T1000 (cell line): ENCODE measurements at regions not wholly inside any gene's neighbourhood (a gene's known extent, or its start where the extent isn't known, plus 50 kb on each side); places are given as distances from the start of the nearest gene placed in this dataset.

ENCODE experiments used
- DNase-seq: peaks from one replicate; lab custom pipeline; 2025; ENCODE audit warnings: mixed read lengths; lab: John Stamatoyannopoulos, UW

- no peak for DNase-seq
These were observed 100.7 kb upstream of the RTL1 start for GRCh38 chr14:101004176-101004575.

GRCh38 chr14:101004954-101005353, 101.4 kb upstream of the RTL1 start:
- DNase-seq, result no peak

GRCh38 chr14:101005447-101005846, 101.9 kb upstream of the RTL1 start:
- DNase-seq, result no peak

GRCh38 chr14:101006008-101006407, 102.5 kb upstream of the RTL1 start:
- no peak for DNase-seq

GRCh38 chr14:101007004-101007614, 103.6 kb upstream of the RTL1 start:
- DNase-seq, result no peak

GRCh38 chr14:101007765-101008164, 104.2 kb upstream of the RTL1 start:
- no peak for DNase-seq

- DNase-seq, result no peak
These were observed 104.7 kb upstream of the RTL1 start for GRCh38 chr14:101008196-101008595.

GRCh38 chr14:101008631-101009336, 105.3 kb upstream of the RTL1 start:
- DNase-seq, result no peak

- no peak for DNase-seq
These were observed 106.0 kb upstream of the RTL1 start for GRCh38 chr14:101009531-101009930.

GRCh38 chr14:101010293-101010692, 106.8 kb upstream of the RTL1 start:
- DNase-seq, result no peak

- no peak for DNase-seq
These were observed 107.3 kb upstream of the RTL1 start for GRCh38 chr14:101010835-101011234.

- DNase-seq, result no peak
These were observed 113.7 kb upstream of the RTL1 start for GRCh38 chr14:101017209-101017608.

- no peak for DNase-seq
These were observed 114.5 kb upstream of the RTL1 start for GRCh38 chr14:101017806-101018560.

GRCh38 chr14:101018561-101019290, 115.2 kb upstream of the RTL1 start:
- no peak for DNase-seq

- no peak for DNase-seq
These were observed 116.0 kb upstream of the RTL1 start for GRCh38 chr14:101019541-101019940.

- no peak for DNase-seq
These were observed 116.6 kb upstream of the RTL1 start for GRCh38 chr14:101019990-101020710.

GRCh38 chr14:101020834-101021370, 117.4 kb upstream of the RTL1 start:
- DNase-seq, result no peak

- no peak for DNase-seq
These were observed 118.6 kb upstream of the RTL1 start for GRCh38 chr14:101022121-101022520.

GRCh38 chr14:101022916-101023435, 119.5 kb upstream of the RTL1 start:
- DNase-seq, result no peak

- no peak for DNase-seq
These were observed 121.2 kb upstream of the RTL1 start for GRCh38 chr14:101024686-101025085.

- DNase-seq, result no peak
These were observed 121.6 kb upstream of the RTL1 start for GRCh38 chr14:101025131-101025530.
